Ishikawa (cell line): ENCODE measurements at regions not wholly inside any gene's neighbourhood (a gene's known extent, or its start where the extent isn't known, plus 50 kb on each side); places are given as distances from the start of the nearest gene placed in this dataset.

Source experiments
- CEBPB ChIP-seq: IDR thresholded peaks from 2 replicates; pipeline ENCODE4 v1.6.1; 2012
- CREB1 ChIP-seq: IDR thresholded peaks from 2 replicates; pipeline ENCODE4 v1.6.1; 2012; ENCODE audit warnings: low read depth
- EGR1 ChIP-seq: IDR thresholded peaks from 2 replicates; pipeline ENCODE4 v1.6.1; 2012
- EP300 ChIP-seq: IDR thresholded peaks from 2 replicates; pipeline ENCODE4 v1.6.1; 2012; ENCODE audit warnings: borderline replicate concordance
- FOXM1 ChIP-seq: IDR thresholded peaks from 2 replicates; pipeline ENCODE4 v1.6.1; 2012; ENCODE audit warnings: low read depth, borderline replicate concordance
- NFIC ChIP-seq: IDR thresholded peaks from 2 replicates; pipeline ENCODE4 v1.6.1; 2012
- RAD21 ChIP-seq: IDR thresholded peaks from 2 replicates; pipeline ENCODE4 v1.6.1; 2012; ENCODE audit warnings: low read depth
- TAF1 ChIP-seq: IDR thresholded peaks from 2 replicates; pipeline ENCODE4 v1.6.1; 2012; ENCODE audit warnings: low read depth, mild to moderate bottlenecking
- TCF12 ChIP-seq: IDR thresholded peaks from 2 replicates; pipeline ENCODE4 v1.6.1; 2012; ENCODE audit warnings: low read depth
- TEAD4 ChIP-seq: IDR thresholded peaks from 2 replicates; pipeline ENCODE4 v1.6.1; 2012
- YY1 ChIP-seq: IDR thresholded peaks from 2 replicates; pipeline ENCODE4 v1.6.1; 2012; ENCODE audit warnings: low read depth
- ZBTB7A ChIP-seq: IDR thresholded peaks from 2 replicates; pipeline ENCODE4 v1.6.1; 2012; ENCODE audit warnings: low read depth
- TF ChIP-seq, protein P1 (sequence below): IDR thresholded peaks from 2 replicates; pipeline ENCODE4 v1.6.1; 2012
- TF ChIP-seq, protein P2 (sequence below): IDR thresholded peaks from 2 replicates; pipeline ENCODE4 v1.6.1; 2012; ENCODE audit warnings: low read depth, mild to moderate bottlenecking
- TF ChIP-seq, protein P3 (sequence below): IDR thresholded peaks from 2 replicates; pipeline ENCODE4 v1.6.1; 2012

DNA sequence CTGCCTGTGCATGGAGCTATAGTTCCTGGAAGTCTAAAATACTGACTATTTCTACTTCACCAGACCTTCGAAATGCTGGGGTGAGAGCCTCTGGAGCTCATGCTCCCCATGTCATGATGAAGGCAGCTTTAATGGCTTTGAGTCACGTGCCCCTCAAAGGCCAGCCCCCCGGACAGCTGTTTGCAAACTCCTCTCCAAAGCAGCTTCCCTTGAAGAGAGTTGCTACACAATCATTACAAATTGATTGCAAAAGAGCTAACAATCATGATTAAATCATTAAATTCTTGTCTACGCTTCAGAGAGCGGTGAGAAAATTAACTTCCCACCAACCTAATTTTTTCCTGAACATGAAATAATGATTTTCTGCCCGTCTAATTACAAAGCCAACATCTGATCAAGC is 134.8 kb upstream of the IRX6 start:
- no peak for TF ChIP-seq CEBPB
- no peak for TF ChIP-seq EP300
- no peak for TF ChIP-seq YY1
- TF ChIP-seq TEAD4, result no peak

DNA sequence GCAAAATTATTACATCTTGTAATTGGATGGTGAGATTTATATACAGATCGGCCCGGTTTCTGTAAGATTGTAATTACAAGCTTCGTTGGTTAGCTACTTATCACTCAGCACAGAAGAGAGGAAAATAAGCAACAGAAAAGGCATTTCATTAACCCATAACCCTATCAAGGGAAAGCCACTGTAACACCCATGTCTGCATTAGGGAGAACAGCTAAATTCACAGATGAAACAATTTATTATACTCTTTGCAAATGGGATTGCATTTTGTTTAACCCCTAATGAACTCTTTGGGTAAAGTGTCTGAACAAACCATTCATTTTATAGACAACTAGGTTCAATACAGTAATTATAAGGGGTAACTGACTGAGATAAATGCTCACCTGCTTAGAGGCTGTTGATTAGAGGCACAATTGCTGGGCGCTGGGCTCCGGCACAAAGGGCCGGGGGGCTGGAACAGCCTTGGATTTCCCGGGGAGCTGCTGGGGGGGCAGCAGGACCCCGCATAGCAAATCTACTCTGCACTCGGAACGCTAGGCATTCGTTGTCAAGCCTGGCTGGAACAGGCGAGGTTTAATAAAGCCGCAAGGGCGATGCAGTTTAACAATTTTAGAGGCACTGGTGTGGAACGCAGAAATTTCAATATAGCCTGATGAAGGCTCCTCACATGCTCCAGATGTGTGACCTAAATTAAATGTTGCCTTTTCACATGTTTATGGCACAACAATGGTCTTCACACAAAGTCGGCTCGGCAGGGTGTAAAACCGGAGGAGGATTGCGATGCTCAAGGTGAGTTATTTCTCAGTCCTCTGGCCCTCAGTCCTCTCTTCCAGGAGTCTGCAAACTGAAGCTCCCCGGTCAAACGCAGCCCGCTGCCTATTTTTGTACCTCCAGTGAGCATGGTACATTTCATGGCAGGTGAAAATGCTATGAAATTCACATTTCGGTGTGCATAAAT is 134.0 kb upstream of the IRX6 start:
- no peak for TF ChIP-seq ZBTB7A
- TF ChIP-seq NFIC, result no peak
- TF ChIP-seq, protein P1, sequence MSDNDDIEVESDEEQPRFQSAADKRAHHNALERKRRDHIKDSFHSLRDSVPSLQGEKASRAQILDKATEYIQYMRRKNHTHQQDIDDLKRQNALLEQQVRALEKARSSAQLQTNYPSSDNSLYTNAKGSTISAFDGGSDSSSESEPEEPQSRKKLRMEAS, result no peak
- no peak for TF ChIP-seq YY1
- TF ChIP-seq TCF12, result no peak
- TF ChIP-seq CEBPB, result no peak
- no peak for TF ChIP-seq TAF1
- no peak for TF ChIP-seq TEAD4
- no peak for TF ChIP-seq FOXM1

DNA sequence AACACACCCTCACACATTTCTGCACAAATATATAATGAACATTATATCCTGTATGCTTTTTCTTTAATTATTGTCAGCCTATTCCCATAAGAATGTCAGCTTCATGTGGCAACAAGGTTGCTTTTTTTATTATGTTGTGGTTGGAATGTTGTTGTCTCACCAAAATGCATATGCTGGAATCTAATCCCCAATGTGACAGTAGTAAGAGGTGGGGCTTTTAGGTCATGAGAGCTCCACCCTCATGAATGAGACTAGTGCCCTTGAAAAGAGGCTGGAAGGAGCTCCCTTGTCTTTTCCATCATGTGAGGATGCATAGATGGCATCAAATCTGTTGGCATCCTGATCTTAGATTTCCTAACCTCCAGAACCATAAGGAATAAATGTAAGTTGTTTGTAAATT is 131.3 kb upstream of the IRX6 start:
- TF ChIP-seq, protein P2, sequence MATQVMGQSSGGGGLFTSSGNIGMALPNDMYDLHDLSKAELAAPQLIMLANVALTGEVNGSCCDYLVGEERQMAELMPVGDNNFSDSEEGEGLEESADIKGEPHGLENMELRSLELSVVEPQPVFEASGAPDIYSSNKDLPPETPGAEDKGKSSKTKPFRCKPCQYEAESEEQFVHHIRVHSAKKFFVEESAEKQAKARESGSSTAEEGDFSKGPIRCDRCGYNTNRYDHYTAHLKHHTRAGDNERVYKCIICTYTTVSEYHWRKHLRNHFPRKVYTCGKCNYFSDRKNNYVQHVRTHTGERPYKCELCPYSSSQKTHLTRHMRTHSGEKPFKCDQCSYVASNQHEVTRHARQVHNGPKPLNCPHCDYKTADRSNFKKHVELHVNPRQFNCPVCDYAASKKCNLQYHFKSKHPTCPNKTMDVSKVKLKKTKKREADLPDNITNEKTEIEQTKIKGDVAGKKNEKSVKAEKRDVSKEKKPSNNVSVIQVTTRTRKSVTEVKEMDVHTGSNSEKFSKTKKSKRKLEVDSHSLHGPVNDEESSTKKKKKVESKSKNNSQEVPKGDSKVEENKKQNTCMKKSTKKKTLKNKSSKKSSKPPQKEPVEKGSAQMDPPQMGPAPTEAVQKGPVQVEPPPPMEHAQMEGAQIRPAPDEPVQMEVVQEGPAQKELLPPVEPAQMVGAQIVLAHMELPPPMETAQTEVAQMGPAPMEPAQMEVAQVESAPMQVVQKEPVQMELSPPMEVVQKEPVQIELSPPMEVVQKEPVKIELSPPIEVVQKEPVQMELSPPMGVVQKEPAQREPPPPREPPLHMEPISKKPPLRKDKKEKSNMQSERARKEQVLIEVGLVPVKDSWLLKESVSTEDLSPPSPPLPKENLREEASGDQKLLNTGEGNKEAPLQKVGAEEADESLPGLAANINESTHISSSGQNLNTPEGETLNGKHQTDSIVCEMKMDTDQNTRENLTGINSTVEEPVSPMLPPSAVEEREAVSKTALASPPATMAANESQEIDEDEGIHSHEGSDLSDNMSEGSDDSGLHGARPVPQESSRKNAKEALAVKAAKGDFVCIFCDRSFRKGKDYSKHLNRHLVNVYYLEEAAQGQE, result no peak
- no peak for TF ChIP-seq RAD21
- no peak for TF ChIP-seq EGR1
- no peak for TF ChIP-seq CEBPB
- TF ChIP-seq NFIC, result no peak
- TF ChIP-seq TCF12, result no peak
- TF ChIP-seq TEAD4, result no peak
- no peak for TF ChIP-seq YY1
- no peak for TF ChIP-seq FOXM1
- TF ChIP-seq, protein P1, result no peak
- TF ChIP-seq, protein P3, sequence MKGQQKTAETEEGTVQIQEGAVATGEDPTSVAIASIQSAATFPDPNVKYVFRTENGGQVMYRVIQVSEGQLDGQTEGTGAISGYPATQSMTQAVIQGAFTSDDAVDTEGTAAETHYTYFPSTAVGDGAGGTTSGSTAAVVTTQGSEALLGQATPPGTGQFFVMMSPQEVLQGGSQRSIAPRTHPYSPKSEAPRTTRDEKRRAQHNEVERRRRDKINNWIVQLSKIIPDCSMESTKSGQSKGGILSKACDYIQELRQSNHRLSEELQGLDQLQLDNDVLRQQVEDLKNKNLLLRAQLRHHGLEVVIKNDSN, result no peak

DNA sequence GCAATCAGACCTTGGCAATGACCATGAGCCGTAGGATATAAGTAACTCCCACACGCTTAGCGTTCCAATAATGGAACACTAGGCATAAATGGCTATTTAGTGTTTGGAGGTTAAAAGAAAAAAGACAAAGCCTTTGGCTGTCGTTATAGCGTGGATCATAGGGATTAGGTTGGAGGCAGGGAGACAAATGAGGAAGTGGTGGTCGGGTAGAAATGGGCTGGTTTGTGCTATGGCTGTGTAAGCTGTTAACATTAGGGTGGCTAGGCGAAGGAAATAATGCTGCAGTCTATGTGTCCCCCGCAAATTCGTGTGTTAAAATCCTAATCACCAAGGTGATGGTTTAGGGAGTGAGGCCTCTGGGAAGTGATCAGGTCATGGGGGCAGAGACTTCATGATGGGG is 120.4 kb upstream of the IRX6 start:
- TF ChIP-seq CEBPB, result no peak
- no peak for TF ChIP-seq RAD21
- no peak for TF ChIP-seq EGR1
- TF ChIP-seq CREB1, result no peak
- no peak for TF ChIP-seq TEAD4
- TF ChIP-seq NFIC, result no peak
- TF ChIP-seq, protein P2, result no peak

DNA sequence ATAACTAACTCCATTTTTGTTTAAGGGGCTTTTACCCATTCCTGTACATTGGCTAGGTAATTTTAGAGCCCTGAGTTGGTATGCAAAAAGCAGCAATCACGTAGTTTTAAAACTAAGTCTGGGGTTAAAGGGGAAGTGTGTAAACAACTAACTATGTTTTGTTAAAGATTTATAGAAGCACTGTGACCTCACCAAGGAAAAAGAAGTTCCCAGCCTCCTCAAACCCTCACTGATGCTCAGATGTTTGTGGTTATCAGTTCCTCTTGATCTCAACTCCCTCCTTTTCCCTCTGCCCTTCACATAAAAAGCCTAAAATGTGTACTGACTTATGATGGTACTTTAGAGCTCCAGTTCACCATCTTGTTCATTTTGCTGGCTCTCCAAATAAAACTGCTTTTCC is 119.9 kb upstream of the IRX6 start:
- no peak for TF ChIP-seq YY1
- TF ChIP-seq EGR1, result no peak

DNA sequence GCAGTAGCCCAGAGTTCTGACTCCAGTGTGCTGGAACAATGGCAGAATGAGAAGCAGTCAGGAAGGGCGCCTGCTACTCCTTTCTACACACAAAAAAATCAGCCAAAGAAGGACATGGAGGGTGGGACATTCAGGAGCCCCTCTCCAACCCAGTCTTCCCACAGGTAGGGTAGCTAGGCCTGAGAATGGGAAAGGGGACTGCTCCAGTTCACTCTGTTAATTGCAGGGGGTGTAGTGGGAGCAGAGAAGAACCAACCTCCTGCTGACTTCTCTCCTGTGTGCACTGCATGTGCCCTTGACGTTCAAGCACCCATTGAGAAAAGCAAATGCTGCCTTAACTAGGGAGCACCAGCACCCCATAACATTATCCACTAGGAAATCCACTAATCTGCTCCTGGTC is 119.1 kb upstream of the IRX6 start:
- TF ChIP-seq, protein P2, result no peak
- TF ChIP-seq YY1 (no peak), CEBPB (no peak), RAD21 (no peak), TAF1 (no peak), FOXM1 (no peak), ZBTB7A (no peak), EP300 (no peak), NFIC (no peak), TCF12 (no peak), TEAD4 (no peak), CREB1 (no peak), EGR1 (no peak)
- TF ChIP-seq, protein P1, result no peak
- TF ChIP-seq, protein P3, result no peak
